Endothelial cell of umbilical vein (primary cell): ENCODE measurements at regions not wholly inside any gene's neighbourhood (a gene's known extent, or its start where the extent isn't known, plus 50 kb on each side); places are given as distances from the start of the nearest gene placed in this dataset.

ENCODE experiments used
- BruUV-seq: library from RNA; stranded (reverse); fragments of 400-500 nt; replicated peaks from 2 replicates; lab custom pipeline; 2021; lab: Mats Ljungman, UMichigan
- CTCF ChIA-PET: fragments of 300-600, 350-600 bp; sonication (Branson Sonifier 250); formaldehyde crosslinking; loops from one replicate; lab custom pipeline; 2021; ENCODE audit warnings: antibody characterized with exemption, inconsistent platforms; lab: Charles Lee
- POLR2A ChIA-PET: fragments of 300-600, 350-600 bp; sonication (Branson Sonifier 250); formaldehyde crosslinking; loops from one replicate; lab custom pipeline; 2021; ENCODE audit warnings: antibody characterized with exemption, inconsistent platforms; lab: Charles Lee
- DNase-seq: peaks from one replicate; pipeline ENCODE4 v3.0.0-alpha.2; 2011; ENCODE audit warnings: low read depth, low spot score
- FAIRE-seq: peaks from 2 replicates; lab custom pipeline; 2011; peaks lifted over from hg19 to GRCh38; lab: Jason Lieb, UNC
- H2AFZ ChIP-seq: 2 replicates; pipeline ENCODE4 v1.6.0; 2012; ENCODE audit warnings: low read depth, low read length, control low read depth, inconsistent platforms
- H3K27ac ChIP-seq: 2 replicates; pipeline ENCODE4 v1.5.1; 2011; ENCODE audit warnings: low read depth, mild to moderate bottlenecking, control low read depth, low read length, moderate library complexity; ENCODE audit not compliant: insufficient read depth
- H3K27me3 ChIP-seq, 2 experiments: 2 replicates each; pipeline versions ENCODE4 v1.6.0 to v1.6.1; 2011; ENCODE audit warnings: low read length in 2 of 2, mixed read lengths in 1 of 2; ENCODE audit not compliant: control insufficient read depth in 2 of 2, insufficient read depth in 2 of 2
- H3K36me3 ChIP-seq, 2 experiments: 2 replicates in 1 of 2; 3 replicates in 1 of 2; pipeline ENCODE4 v1.5.1; 2011; ENCODE audit warnings: low read length in 2 of 2, mild to moderate bottlenecking in 1 of 2, moderate library complexity in 1 of 2; ENCODE audit not compliant: control insufficient read depth in 2 of 2, insufficient read depth in 2 of 2; ENCODE audit errors: extremely low read depth in 1 of 2
- H3K4me1 ChIP-seq: 3 replicates; pipeline ENCODE4 v1.5.1; 2011; ENCODE audit warnings: mild to moderate bottlenecking, low read length; ENCODE audit not compliant: control insufficient read depth, insufficient read depth; ENCODE audit errors: extremely low read depth
- H3K4me2 ChIP-seq: 2 replicates; pipeline ENCODE4 v1.6.1; 2011; ENCODE audit warnings: low read length, control low read depth, mixed read lengths; ENCODE audit not compliant: insufficient read depth
- H3K4me3 ChIP-seq, 3 experiments: fragments of 200-600 bp in 1 of 3; sonication (generic), shearing (Covaris generic) in 1 of 3; replicated peaks in 1 of 3; 2 replicates each; pipeline ENCODE4 v1.5.1; 2011 to 2016; ENCODE audit warnings: control low read depth in 3 of 3, low read length in 3 of 3, mild to moderate bottlenecking in 2 of 3, inconsistent platforms in 1 of 3, low read depth in 1 of 3, moderate library complexity in 1 of 3; ENCODE audit not compliant: insufficient read depth in 1 of 3
- H3K79me2 ChIP-seq: 2 replicates; pipeline ENCODE4 v1.6.0; 2012; ENCODE audit warnings: low read length, inconsistent platforms; ENCODE audit not compliant: control insufficient read depth, insufficient read depth
- H3K9ac ChIP-seq: replicated peaks from 2 replicates; pipeline ENCODE3; 2011; ENCODE audit warnings: low read length, control low read depth; ENCODE audit not compliant: insufficient read depth; ENCODE audit errors: extremely low read depth
- H3K9me1 ChIP-seq: replicated peaks from 3 replicates; pipeline ENCODE4 v1.6.0; 2011; ENCODE audit warnings: mild to moderate bottlenecking, low read length; ENCODE audit not compliant: control insufficient read depth, insufficient read depth; ENCODE audit errors: extremely low read depth
- H3K9me3 ChIP-seq: replicated peaks from 2 replicates; pipeline ENCODE4 v1.5.1; 2012; ENCODE audit warnings: low read length, inconsistent platforms; ENCODE audit not compliant: control insufficient read depth, insufficient read depth
- H4K20me1 ChIP-seq: replicated peaks from 2 replicates; pipeline ENCODE3; 2011; ENCODE audit warnings: mild to moderate bottlenecking, low read length; ENCODE audit not compliant: control insufficient read depth, insufficient read depth; ENCODE audit errors: extremely low read depth
- FOS ChIP-seq: IDR thresholded peaks from 2 replicates; pipeline ENCODE4 v1.6.1; 2011; ENCODE audit warnings: mild to moderate bottlenecking, low read length, moderate library complexity, borderline replicate concordance; ENCODE audit not compliant: insufficient read depth
- GATA2 ChIP-seq: IDR thresholded peaks from 2 replicates; pipeline ENCODE4 v1.7.0; 2011; ENCODE audit warnings: low read depth, mild to moderate bottlenecking, moderate library complexity, mixed read lengths, low read length; ENCODE audit not compliant: insufficient read length, insufficient read depth
- JUN ChIP-seq: IDR thresholded peaks from 2 replicates; pipeline ENCODE4 v1.6.1; 2011; ENCODE audit warnings: borderline replicate concordance, low read depth; ENCODE audit not compliant: insufficient read length, insufficient read depth
- MYC ChIP-seq: IDR thresholded peaks from one replicate; pipeline ENCODE4 v1.6.1; 2011; ENCODE audit warnings: mild to moderate bottlenecking, low read depth, low read length
- POLR2AphosphoS5 ChIP-seq: IDR thresholded peaks from 2 replicates; pipeline ENCODE4 v1.6.1; 2012; ENCODE audit warnings: low read depth, mild to moderate bottlenecking, control low read depth, low read length, moderate library complexity; ENCODE audit not compliant: insufficient read depth
- dilution Hi-C: fragments of 300-500 bp; cut with MboI; formaldehyde crosslinking; loops from one replicate; pipeline ENCODE4 v1.15.0; 2019; ENCODE audit warnings: low sequenced_read_pairs; ENCODE audit not compliant: extremely low pct_ligation_motif_present
- intact Hi-C: fragments of 100-400 bp; cut with micrococcal nuclease; formaldehyde crosslinking; loops from one replicate; pipeline ENCODE4 v1.10.0; 2022
- TF ChIP-seq, protein P1 (sequence below): IDR thresholded peaks from 2 replicates; pipeline ENCODE4 v1.6.1; 2011; ENCODE audit not compliant: insufficient read depth, insufficient read length

GRCh38 chr14:88089445-88089844 is 84.5 kb downstream of the GPR65 start:
- no TSS peak for BruUV-seq
- FAIRE-seq, result no peak
- dilution Hi-C loops, result no loop called here
- no peaks in the 10 kb centered on the region for H4K20me1 ChIP-seq
- DNase-seq, result no peak
- no peak overlapping the region for H2AFZ ChIP-seq
- H3K4me3 ChIP-seq, result no peak overlapping the region
- ChIA-PET CTCF (no interaction called here), POLR2A (no interaction called here)
- H3K79me2 ChIP-seq, result no peaks in the 10 kb centered on the region
- no peak overlapping the region for H3K9ac ChIP-seq
- no peak overlapping the region for H3K27ac ChIP-seq
- intact Hi-C loops, result no loop called here
- no peaks in the 10 kb centered on the region for H3K9me1 ChIP-seq
- no peaks in the 10 kb centered on the region for H3K36me3 ChIP-seq
- H3K4me2 ChIP-seq, result no peak overlapping the region
- H3K9me3 ChIP-seq, result no peaks in the 10 kb centered on the region
- H3K27me3 ChIP-seq, result no peaks in the 10 kb centered on the region
- TF ChIP-seq GATA2, result no peak
- no peaks in the 10 kb centered on the region for H3K4me1 ChIP-seq

DNA sequence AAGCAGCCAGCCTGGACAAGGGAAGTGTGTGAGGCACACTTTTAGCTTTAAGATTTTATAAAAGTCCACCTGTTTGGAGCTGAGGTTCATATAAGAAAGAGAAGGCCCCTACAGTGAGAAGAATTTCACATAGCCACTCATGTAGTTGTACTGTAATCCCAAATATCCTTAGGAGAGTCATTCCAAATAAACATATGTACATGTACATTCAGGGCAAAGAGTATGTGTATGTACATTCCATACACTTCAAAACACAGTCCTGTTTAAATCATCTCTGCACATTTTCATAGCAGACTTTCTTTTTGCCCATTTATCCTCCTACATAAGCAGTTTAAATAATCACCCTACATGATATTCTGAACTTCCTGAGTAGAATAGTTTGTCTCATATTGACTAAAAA is 87.6 kb downstream of the GPR65 start:
- DNase-seq (no peak), FAIRE-seq (no peak)
- H3K9me3 ChIP-seq, result no peaks in the 10 kb centered on the region
- no peaks in the 10 kb centered on the region for H3K79me2 ChIP-seq
- POLR2A ChIA-PET, result no interaction called here
- H3K9ac ChIP-seq, result no peak overlapping the region
- intact Hi-C loops, result no loop called here
- no peaks in the 10 kb centered on the region for H3K27me3 ChIP-seq
- no peak overlapping the region for H2AFZ ChIP-seq
- H3K36me3 ChIP-seq, result no peaks in the 10 kb centered on the region
- H3K4me1 ChIP-seq, result no peaks in the 10 kb centered on the region
- no peaks in the 10 kb centered on the region for H3K9me1 ChIP-seq
- dilution Hi-C loops, result no loop called here
- no peak overlapping the region for H3K27ac ChIP-seq
- TF ChIP-seq POLR2AphosphoS5 (no peak), JUN (no peak), FOS (no peak), MYC (no peak)
- TF ChIP-seq, protein P1, sequence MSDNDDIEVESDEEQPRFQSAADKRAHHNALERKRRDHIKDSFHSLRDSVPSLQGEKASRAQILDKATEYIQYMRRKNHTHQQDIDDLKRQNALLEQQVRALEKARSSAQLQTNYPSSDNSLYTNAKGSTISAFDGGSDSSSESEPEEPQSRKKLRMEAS, result no peak
- no TSS peak for BruUV-seq
- no peak overlapping the region for H3K4me2 ChIP-seq
- H3K4me3 ChIP-seq, result no peak overlapping the region
- H4K20me1 ChIP-seq, result no peaks in the 10 kb centered on the region
- CTCF ChIA-PET, result no interaction called here
